Esophagus muscularis mucosa (tissue), 4 donors: ENCODE measurements at regions not wholly inside any gene's neighbourhood (a gene's known extent, or its start where the extent isn't known, plus 50 kb on each side); places are given as distances from the start of the nearest gene placed in this dataset.

Experiments
- DNase-seq: peaks from one replicate; pipeline ENCODE4 v3.0.0-alpha.2; 2017; ENCODE audit errors: extremely low spot score
- H3K27ac ChIP-seq, 4 donors: fragments of 200-600 bp; sonication (generic); replicated peaks in 1 of 4; 1 replicate in 3 of 4; 2 replicates in 1 of 4; pipeline ENCODE4 v1.5.1; 2016 to 2019; ENCODE audit warnings: mild to moderate bottlenecking in 1 of 4
- H3K27me3 ChIP-seq, 4 donors: fragments of 200-600 bp; sonication (generic); one replicate each; pipeline versions ENCODE4 v1.5.1 to v1.6.0; 2016 to 2019
- H3K36me3 ChIP-seq, 4 donors: fragments of 200-600 bp; sonication (generic); one replicate each; pipeline ENCODE4 v1.5.1; 2016 to 2019
- H3K4me1 ChIP-seq, 4 donors: fragments of 200-600 bp; sonication (generic); one replicate each; pipeline ENCODE4 v1.5.1; 2016 to 2019
- H3K4me3 ChIP-seq, 4 donors: fragments of 200-600 bp; sonication (generic); 1 replicate in 2 of 4; 2 replicates in 2 of 4; pipeline ENCODE4 v1.5.1; 2016 to 2019; ENCODE audit warnings: mild to moderate bottlenecking in 4 of 4, moderate library complexity in 1 of 4
- H3K9me3 ChIP-seq, 4 donors: fragments of 200-600 bp; sonication (generic); 1 replicate in 3 of 4; 2 replicates in 1 of 4; pipeline ENCODE4 v1.5.1; 2016 to 2019
- CTCF ChIP-seq, 3 experiments: fragments of 200-600 bp in 2 of 3; fragments of 450-650 bp in 1 of 3; sonication (generic) in 2 of 3; IDR thresholded peaks; one replicate each; pipeline ENCODE4 v1.5.1; 2017 to 2019; ENCODE audit warnings: antibody characterized with exemption in 3 of 3, mild to moderate bottlenecking in 2 of 3, moderate library complexity in 1 of 3
- EP300 ChIP-seq: sonication (generic); formaldehyde crosslinking; IDR thresholded peaks from one replicate; pipeline ENCODE4 v1.6.1; 2017; ENCODE audit warnings: antibody characterized with exemption
- POLR2A ChIP-seq: fragments of 450-650 bp; IDR thresholded peaks from one replicate; pipeline ENCODE4 v1.6.1; 2017; ENCODE audit warnings: antibody characterized with exemption, moderate library complexity, mild to moderate bottlenecking, low read depth
- POLR2AphosphoS5 ChIP-seq, 2 donors: sonication (generic); formaldehyde crosslinking; IDR thresholded peaks; one replicate each; pipeline ENCODE4 v1.6.1; 2017; ENCODE audit warnings: antibody characterized with exemption in 2 of 2
- WGBS: methylation state at CpG from one replicate; pipeline ENCODE4 v1.1.5; 2018; 5-methylcytosine and 5-hydroxymethylcytosine counted together
- intact Hi-C: fragments of 100-400 bp; cut with DNase I; formaldehyde crosslinking; loops from one replicate; pipeline ENCODE4 v1.15.1; 2023

- no peak overlapping the region for H3K27ac ChIP-seq
- no peak for DNase-seq
- WGBS, result 74% methylated on average over 6 of the region's 6 CpGs
Measured at GRCh38 chr1:193533853-193534252, 347.4 kb upstream of the B3GALT2 start.

GRCh38 chr1:193525917-193526710, 339.7 kb upstream of the B3GALT2 start:
- Histone ChIP-seq H3K27ac (no peak overlapping the region), H3K4me3 (no peak overlapping the region), H3K9me3 (no peaks in the 10 kb centered on the region), H3K4me1 (no peaks in the 10 kb centered on the region), H3K36me3 (no peaks in the 10 kb centered on the region), H3K27me3 (no peaks in the 10 kb centered on the region)
- no peak for DNase-seq
- 90% methylated on average over 3 of the region's 3 CpGs for WGBS
- no peak for TF ChIP-seq POLR2A
- no peak for TF ChIP-seq POLR2AphosphoS5 (IDR thresholded peaks at IDR 0.05)
- TF ChIP-seq CTCF (IDR thresholded peaks at IDR 0.05), result no peak
- no peak for TF ChIP-seq EP300
- intact Hi-C loops, result no loop called here

More at GRCh38 chr1:193533853-193534252, 347.4 kb upstream of the B3GALT2 start:
- TF ChIP-seq POLR2A (no peak), POLR2AphosphoS5 (IDR thresholded peaks at IDR 0.05) (no peak), EP300 (no peak), CTCF (IDR thresholded peaks at IDR 0.05) (no peak)
- no peaks in the 10 kb centered on the region for H3K36me3 ChIP-seq
- no peaks in the 10 kb centered on the region for H3K4me1 ChIP-seq
- H3K4me3 ChIP-seq, result no peak overlapping the region
- intact Hi-C loops, result no loop called here
- H3K9me3 ChIP-seq, result no peaks in the 10 kb centered on the region
- no peaks in the 10 kb centered on the region for H3K27me3 ChIP-seq

- Histone ChIP-seq H3K4me1 (no peaks in the 10 kb centered on the region), H3K4me3 (no peak overlapping the region), H3K27me3 (no peaks in the 10 kb centered on the region), H3K9me3 (no peaks in the 10 kb centered on the region), H3K36me3 (no peaks in the 10 kb centered on the region), H3K27ac (no peak overlapping the region)
- no peak for TF ChIP-seq POLR2A
- no peak for TF ChIP-seq EP300
- TF ChIP-seq CTCF (IDR thresholded peaks at IDR 0.05), result no peak
- TF ChIP-seq POLR2AphosphoS5 (IDR thresholded peaks at IDR 0.05), result no peak
- DNase-seq, result no peak
- intact Hi-C loops, result no loop called here
Measured at GRCh38 chr1:193525411-193525810, 339.0 kb upstream of the B3GALT2 start.

GRCh38 chr1:193524616-193525015, 338.2 kb upstream of the B3GALT2 start:
- TF ChIP-seq POLR2AphosphoS5 (IDR thresholded peaks at IDR 0.05) (no peak), EP300 (no peak), POLR2A (no peak), CTCF (IDR thresholded peaks at IDR 0.05) (no peak)
- no peaks in the 10 kb centered on the region for H3K27me3 ChIP-seq
- no peak overlapping the region for H3K27ac ChIP-seq
- DNase-seq, result no peak
- H3K4me3 ChIP-seq, result no peak overlapping the region
- H3K9me3 ChIP-seq, result no peaks in the 10 kb centered on the region
- no peaks in the 10 kb centered on the region for H3K4me1 ChIP-seq
- H3K36me3 ChIP-seq, result no peaks in the 10 kb centered on the region
- 88% methylated on average over 2 of the region's 2 CpGs for WGBS
- intact Hi-C loops, result no loop called here

- intact Hi-C loops, result no loop called here
- H3K27me3 ChIP-seq, result no peaks in the 10 kb centered on the region
- H3K36me3 ChIP-seq, result no peaks in the 10 kb centered on the region
- TF ChIP-seq POLR2AphosphoS5 (IDR thresholded peaks at IDR 0.05), result no peak
- TF ChIP-seq EP300, result no peak
- TF ChIP-seq POLR2A, result no peak
- no peak for TF ChIP-seq CTCF (IDR thresholded peaks at IDR 0.05)
- DNase-seq, result no peak
- no peak overlapping the region for H3K27ac ChIP-seq
- no peaks in the 10 kb centered on the region for H3K9me3 ChIP-seq
- H3K4me1 ChIP-seq, result no peaks in the 10 kb centered on the region
- WGBS, result 88% methylated on average over 2 of the region's 2 CpGs
- no peak overlapping the region for H3K4me3 ChIP-seq
Measured at GRCh38 chr1:193524021-193524420, 337.6 kb upstream of the B3GALT2 start.
